GM18870 (cell line): ENCODE measurements at regions not wholly inside any gene's neighbourhood (a gene's known extent, or its start where the extent isn't known, plus 50 kb on each side); places are given as distances from the start of the nearest gene placed in this dataset.

Experiments
- ATAC-seq: cut with Tn5 transposase; IDR thresholded peaks from one replicate; pipeline ENCODE4 v1.9.1; 2021; ENCODE audit warnings: moderate library complexity; ENCODE audit not compliant: unreplicated experiment

DNA sequence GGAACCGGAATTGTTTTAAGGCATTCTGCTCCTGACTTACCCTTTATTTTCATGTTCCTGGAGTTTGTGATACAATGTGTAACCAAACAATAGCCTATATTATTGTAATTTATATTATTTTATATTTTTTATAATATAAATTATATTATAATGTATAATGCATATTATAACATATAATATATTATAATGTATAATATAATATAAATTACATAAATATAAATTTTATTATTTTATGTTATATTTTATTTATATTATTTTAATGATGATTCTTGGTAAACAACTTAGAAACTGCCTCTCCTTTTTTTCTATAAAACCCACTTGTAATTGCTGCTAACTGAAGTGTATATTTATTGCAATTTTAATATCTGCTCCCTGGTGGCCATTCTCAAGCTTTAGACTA lies 629.1 kb downstream of the MMUT start:
- ATAC-seq, result no peak

DNA sequence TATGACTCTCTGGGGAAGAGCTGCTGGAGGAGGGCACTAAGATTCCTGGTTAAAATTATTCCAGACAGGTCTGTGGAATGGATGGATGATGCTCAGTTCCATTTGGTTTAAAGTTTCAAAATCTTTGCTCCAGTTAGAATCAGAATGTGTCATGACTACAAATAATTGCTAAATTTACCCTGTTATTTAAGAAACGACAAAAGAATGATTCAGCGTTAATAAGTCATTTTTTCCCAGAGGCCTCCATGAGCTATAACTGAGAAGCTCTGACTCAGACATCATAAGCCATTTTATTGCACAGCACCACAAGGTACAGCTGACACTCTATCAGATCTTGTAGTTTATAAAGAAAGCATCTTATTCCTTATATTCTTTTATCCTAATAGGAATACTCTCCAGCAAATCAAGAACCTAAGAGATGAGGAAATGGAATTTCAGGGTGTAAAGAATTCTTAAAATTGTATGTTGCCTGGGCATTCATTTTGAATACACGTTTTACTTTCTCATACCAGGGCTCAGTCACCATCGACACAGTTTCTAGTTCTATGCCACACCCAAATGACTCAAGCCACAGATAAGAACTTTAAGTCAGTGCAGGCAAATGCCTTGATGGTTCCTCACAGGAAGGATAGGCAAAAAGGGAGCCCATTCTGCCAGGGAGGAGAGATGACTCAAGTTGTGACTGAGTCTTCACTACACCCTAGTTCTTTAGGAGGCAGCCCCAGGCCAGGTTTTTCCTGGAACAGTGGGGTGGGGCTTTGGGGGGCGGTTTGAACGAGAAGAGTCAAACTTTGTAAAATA lies 636.0 kb downstream of the MMUT start:
- no peak for ATAC-seq

DNA sequence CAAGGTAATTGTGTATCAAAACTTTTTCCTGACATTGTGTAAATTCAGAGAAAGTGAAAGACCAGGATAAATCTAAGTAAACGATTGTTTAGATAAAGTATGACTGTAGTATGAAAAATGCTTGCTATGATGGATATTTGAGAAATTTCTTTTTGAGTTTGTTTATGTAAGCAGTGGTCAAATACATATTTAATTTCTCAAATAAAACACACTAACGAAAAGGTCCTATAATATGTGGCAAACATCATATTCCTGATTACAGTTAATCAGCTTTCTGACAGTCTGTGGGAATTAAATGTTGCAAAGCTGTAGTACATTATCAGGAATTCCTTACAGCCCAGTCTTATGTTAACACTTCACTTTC lies 636.9 kb downstream of the MMUT start:
- no peak for ATAC-seq

DNA sequence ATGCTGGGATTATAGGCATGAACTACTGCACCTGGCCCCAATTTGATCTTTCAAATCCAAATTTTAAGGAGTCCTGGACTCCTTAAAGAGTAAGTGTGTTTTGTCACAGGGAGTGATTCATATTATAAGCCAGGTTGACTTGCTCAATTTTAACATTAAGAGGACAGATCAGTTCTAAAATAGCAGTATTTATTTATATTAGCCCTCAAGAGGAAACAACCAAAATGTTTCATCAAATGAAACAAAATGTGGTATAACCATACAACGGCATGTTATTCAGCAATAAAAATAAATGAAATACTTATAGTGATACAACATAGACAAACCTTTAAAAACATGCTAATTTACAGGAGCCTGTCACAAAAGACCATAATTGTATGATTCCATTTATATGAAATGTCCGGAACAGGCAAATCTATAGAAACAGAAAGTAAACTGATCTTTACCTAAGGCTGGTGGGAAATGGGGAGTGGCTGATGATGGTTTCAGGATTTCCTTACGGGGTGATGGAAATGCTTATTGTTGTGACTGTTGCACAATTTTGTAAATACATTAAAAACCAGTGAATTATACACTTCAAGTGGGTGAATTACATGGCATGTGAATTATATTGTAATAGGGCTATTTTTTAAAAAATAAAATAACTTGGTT lies 637.4 kb downstream of the MMUT start:
- no peak for ATAC-seq

DNA sequence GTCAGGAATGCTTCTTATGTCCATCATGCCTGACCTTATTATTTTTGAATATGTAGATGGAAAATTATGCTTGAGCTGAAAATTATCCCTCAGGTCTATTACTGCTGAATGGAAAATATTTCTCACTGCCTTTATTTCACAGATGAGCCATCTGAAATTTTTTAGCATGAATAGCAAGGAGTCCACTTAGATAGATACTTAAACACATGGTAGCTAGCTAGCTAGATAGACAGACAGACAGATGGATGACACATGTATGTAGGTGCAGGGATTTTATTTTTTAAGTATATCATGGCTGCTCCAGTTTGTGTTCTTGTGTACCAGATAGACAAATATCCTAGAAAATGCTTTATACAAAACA lies 645.0 kb downstream of the MMUT start:
- no peak for ATAC-seq

DNA sequence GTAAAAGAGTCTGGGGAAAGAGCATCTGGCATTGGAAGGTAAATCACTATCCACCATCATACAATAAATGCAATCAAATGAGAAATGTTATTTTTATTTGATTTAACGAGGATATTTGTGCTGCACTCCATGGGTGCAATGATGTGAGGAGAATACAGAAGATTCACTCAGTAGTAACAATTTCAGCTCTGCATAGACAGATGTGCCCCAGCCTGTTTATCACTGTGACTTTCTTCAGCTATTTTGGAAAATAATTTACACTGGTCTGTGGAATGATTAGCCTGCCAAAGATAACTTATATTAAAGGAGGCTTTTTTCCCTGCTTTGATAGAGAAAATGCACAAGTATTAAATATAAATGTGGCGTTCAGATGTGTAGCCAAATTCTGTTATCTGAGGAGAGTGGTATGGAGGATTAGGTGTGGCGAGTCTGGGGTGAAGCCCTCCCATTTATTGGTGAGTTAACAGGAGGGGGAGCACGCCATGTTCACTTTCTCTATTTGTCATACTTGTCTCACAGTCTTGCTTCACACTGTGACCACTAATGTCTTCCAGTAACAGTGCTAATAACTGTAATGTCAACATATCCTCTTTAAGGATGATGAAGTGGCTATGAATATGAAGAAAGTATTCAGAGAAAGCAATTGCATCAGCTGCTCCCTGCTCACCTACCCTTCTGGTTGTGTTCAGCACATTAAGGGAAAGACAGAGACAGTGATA lies 645.6 kb downstream of the MMUT start:
- ATAC-seq, result no peak

DNA sequence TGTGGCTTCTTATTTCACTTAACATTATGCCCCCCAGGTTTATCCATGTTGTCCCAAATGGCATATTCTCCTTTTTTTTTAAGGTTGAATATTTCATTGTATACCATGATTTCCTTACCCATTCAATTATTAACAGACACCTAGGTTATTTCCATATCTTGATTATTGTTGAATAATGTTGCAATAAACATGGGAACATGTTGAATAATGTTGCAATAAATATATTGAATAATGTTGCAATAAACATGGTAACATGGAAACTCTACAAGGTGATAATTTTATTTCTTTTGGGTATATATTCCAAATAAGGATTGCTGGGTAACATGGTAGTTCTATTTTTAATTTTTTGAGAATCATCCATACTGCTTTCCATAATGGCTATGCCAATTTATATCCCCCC lies 648.1 kb downstream of the MMUT start:
- no peak for ATAC-seq

DNA sequence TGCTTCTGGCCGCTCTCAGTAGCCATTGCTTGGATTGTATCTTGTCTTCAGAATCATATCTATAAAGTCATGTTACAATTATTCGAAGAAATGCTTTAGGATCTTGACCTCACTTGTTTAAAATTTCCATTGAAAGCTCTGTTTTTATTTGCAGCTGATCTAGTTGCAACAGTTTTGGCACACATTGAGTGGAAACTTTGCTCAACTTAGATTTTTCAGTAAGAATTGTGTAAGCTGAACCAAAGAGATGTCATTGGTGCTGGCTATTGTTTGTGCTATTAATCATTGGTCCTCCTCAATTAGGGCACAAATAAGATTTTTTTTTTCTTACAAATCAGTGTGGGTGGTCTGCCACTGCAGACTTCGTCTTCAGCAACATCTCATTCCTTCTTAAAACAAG lies 649.2 kb downstream of the MMUT start:
- no peak for ATAC-seq

DNA sequence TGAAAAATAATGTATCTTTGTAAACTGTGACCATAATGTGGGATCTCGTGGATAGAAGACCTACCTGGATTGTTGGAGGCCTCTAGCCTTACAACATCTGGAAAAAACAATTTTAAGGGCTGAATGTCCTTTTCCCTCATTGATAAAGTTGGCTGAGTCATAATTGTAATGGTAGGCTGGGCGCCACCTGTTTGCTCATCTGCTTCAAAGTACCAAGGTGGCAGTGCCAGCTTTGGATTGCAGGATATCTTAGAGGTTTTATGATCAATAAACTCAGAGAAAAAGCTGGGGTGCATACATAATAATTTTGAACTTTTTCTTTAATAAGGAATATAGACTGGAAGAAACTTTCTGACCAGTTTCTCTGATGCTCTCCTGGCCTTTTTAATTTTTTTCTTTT lies 653.4 kb downstream of the MMUT start:
- ATAC-seq, result no peak

DNA sequence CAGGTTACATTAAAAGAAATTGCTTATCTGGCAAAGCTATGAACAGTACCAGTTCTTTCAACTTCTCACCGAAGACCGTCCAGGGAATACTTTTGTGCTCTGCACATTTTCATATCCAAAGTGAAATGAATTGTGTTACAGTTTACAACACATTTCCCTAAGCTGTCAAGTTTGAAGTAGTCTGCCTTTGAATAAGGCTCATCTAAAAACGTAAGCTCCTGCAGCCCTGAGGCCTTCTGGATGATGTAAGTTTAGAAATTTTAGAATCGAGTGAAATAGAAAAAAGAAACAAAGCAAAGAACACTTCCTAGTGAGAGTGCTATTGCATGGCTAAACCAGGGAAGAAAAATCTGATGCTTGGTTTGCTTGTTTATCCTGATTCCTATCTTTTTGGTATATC lies 653.8 kb downstream of the MMUT start:
- ATAC-seq, result no peak

DNA sequence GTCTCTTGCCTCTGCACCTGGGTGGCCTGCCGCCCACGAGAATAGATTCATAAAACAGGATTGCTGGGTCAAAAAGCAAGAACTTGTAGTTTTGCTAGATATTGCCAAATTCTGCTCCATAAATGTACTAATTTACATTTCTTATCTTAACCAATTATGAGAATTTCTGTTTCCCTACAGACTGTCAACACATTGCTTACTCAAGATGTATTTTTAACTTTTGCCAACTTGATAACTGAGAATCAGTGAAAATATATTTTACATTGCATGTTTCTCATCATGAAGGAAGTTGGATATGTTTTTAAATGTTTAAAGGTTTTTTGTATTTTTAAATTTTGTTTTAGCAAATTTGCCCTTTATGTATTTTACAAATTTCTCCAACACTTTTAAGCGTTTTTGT lies 664.8 kb downstream of the MMUT start:
- no peak for ATAC-seq

DNA sequence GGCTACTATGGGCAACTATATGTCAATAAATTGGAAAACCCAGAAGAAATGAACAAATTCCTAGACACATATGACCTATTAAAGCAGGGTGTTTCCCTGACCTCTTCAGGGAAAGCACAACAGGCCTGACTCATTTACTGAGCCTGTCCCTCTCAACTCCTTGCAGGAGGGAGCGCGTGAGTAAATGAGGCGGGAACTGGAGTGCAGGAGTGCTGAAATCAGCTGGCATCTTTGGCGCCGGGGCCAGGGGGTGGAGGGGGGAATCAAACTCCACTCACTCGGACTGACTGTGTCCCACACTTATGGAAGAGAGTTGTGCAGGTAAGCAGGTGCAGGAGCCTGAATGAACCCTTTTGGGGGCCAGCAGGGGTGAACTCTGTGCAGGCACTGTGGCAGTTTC lies 671.2 kb upstream of the PTCHD4 start:
- no peak for ATAC-seq

DNA sequence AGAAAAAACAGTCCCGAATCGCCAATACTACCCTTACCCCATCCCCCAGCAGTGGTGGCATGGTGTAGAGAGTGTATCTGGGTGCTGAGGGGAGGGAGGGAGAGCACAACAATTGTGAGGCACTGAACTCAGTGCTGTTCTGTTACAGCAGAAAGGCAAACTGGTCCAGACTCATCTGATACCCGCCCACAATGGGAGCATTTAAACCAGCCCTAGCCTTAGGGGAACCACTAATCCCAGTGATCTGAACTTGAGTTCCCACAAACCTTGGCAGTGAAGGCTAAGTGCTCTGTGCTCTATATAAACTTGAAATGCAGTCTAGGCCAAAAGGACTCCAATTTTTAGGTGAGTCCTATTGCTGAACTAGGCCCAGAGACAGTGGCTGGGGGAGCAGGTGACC lies 666.4 kb upstream of the PTCHD4 start:
- no peak for ATAC-seq

DNA sequence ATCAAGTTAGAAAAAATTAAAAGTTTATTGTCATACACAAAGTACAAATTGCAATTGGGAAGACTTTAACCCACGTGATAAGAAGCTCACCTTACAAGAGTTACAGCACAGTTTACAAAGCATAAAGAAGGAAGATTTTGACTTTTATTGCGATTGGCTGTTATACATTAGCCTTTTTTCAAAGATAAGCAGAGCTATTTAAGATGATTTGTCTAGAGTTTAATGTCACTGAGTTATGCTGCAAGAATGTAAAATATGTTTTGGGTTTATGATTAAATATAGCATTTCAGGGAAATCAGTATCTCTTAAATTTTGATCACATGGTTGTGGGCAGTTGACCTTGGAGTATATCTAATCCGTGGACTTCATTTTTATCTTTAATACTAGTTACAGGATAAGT lies 664.2 kb upstream of the PTCHD4 start:
- no peak for ATAC-seq

DNA sequence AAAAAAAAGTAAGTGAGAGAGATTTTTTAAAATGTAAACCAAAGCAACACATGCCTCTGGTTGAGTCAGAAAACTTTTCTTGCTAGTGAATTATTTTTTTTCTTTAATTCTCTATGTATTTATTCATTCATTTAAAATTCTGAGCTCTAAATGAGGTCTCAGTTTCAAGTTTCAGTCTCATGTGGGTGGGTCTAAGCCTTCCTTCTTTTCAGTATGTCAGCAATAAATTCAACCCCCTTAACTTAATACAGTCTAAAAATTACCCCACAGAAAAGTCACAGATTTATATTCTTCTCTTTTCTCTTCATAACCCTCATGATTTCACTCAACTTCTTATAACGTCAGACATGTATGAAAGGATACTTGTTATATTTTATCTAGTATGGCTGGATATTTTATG lies 663.3 kb upstream of the PTCHD4 start:
- ATAC-seq, result no peak

DNA sequence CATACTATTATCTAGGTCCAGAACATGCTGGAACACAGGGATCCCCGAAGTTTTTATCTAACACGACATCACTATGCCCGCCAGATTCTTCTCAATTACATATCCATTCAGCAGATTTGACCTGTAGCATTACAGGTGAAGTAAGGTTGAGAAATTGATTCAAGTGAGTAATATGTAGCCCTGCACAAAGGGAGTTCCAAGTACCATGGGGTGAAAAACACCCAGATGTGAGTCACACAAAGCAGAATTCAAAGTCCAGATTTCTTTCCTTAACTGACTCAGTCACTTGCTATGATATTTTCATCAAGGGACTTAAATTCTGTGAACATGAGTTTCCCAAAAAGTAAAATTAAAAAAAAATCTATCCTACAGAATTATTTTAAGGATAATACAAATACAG lies 655.4 kb upstream of the PTCHD4 start:
- ATAC-seq, result no peak

DNA sequence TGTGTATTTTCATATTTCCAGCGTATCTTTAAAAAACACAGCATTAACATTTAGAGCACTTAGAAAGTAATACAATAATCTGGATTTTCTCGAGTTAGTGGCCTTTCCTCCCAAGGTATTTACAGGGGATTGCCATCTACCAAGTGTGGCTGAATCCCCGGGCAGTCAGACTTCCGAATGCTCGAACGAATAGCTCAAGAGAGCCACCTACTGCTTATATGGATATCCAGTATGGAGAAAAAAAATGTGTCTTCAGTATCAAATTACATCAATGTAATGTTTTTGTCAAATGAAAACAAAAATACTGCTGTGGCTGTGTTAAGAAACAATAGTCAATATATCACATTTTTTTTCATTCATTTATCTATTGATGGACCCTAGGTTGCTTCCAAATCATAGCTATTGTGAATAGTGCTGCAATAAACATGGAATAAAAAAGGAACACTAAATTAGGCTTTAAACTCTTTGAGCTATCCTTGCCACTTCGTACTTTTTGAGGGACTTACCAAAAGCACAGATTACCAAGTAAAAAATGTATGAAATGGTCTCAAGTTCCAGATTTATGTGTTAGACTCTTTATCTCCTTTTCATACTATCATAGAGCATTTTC lies 654.5 kb upstream of the PTCHD4 start:
- no peak for ATAC-seq

DNA sequence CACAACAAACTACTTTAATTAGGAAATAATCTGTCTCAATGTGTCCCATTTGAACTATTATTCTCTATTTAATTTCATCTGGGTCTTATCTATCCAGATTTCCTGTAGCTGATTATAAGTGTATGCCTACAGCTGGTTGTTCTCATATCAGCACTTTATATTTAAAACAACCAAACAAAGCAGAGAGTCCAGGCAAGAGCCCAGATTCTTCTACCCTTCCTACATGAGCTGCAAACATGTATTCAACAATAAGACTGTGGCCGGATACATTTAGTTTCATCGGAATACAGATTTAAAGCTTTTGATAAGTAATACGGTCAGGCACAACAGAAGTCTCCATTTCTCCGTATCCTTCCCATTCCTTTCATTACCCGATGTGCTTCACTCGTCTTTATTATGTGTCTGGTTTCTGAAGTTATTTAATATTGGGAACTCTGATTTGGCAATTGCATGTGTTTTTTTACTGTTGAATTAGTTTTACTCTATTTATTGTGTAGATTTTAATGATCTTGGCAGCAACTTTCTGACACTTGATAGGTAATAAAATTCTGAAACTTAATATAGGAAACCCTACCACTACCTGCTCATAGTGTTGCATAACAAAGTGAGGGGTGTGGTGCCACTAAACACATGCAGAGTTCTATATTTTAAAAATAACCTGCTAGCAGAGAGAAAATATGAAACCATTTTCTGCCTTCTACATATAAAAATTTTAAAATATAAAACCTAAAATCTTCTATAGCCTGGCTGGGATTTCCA lies 653.5 kb upstream of the PTCHD4 start:
- no peak for ATAC-seq

DNA sequence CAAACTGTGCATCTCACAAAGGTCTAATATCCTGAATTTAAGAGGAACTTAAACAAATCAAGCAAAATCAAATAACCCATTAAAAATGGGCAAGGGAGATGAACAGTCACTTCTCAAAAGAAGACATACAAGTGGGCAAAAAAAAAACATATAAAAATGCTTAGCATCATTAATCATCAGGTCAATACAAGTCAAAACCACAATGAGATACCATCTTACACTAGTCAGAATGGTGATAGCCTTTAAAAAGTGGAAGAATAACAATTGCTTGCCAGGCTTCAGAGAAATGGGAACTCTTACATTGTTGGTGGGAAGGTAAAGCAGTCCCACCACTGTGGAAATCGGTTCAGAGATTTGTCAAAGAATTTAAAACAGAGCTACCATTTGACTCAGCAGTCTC lies 646.7 kb upstream of the PTCHD4 start:
- no peak for ATAC-seq

DNA sequence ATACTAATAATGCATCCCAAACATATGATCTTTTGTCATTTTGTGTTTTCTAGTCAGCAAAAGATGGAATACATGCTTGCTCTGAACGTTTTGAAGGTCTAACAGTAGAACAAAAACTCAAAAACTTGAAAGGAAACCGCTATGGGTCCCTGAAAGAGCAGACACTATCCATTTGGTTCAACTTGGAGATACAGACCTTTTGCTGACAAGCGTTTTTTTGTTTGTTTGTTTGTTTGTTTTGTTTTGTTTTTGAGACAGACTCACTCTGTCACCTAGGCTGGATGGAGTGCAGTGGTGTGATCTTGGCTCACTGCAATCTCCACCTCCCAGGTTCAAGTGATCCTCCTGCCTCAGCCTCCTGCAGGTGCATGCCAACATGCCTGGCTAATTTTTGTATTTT lies 644.3 kb upstream of the PTCHD4 start:
- ATAC-seq, result no peak

DNA sequence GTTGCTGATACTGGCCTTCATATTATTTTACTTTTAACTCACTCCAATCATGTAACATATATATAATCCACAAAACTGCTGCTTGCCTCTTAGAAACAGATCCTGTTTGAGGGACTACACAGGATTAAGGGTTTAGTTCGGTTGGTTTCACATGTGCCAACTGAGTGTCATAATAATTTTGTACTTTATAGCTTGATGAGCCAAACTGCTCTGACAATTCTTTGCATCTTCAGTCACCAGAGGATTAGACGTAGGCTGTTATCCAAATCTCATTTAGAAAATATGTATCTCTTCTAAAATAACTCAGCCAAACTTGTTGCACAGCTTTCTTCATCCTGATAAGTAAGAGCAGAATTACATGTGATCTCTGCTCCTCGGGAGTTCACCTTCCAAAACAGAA lies 643.6 kb upstream of the PTCHD4 start:
- ATAC-seq, result no peak
